IMR-90 (cell line): ENCODE measurements at regions not wholly inside any gene's neighbourhood (a gene's known extent, or its start where the extent isn't known, plus 50 kb on each side); places are given as distances from the start of the nearest gene placed in this dataset.

Experiments
- ATAC-seq: fragments of 200-7000 bp; cut with Tn5 transposase; 2 replicates; pipeline ENCODE4 v1.9.1; 2020; ENCODE audit warnings: low read depth, mild to moderate bottlenecking, moderate library complexity
- BruUV-seq: library from RNA; stranded (reverse); fragments of 400-500 nt; replicated peaks from 2 replicates; lab custom pipeline; 2021; lab: Mats Ljungman, UMichigan
- CTCF ChIA-PET: fragments of 300-600 bp; formaldehyde crosslinking; extraction: SDS; loops from one replicate; lab custom pipeline; 2021; ENCODE audit warnings: antibody characterized with exemption; lab: Yijun Ruan, JAX
- POLR2A ChIA-PET: fragments of 300-600 bp; sonication (Branson Sonifier 250); formaldehyde crosslinking; loops from one replicate; lab custom pipeline; 2022; ENCODE audit warnings: antibody characterized with exemption; ENCODE audit not compliant: unreplicated experiment; lab: Charles Lee
- DNase-seq: peaks from one replicate; pipeline ENCODE4 v3.0.0; 2013
- H2AFZ ChIP-seq: replicated peaks from 2 replicates; pipeline ENCODE3; 2013; ENCODE audit warnings: low read length, mild to moderate bottlenecking; ENCODE audit not compliant: poor library complexity
- H2AK5ac ChIP-seq: 2 replicates; pipeline ENCODE4 v1.6.1; 2013; ENCODE audit warnings: low read depth, low read length, inconsistent platforms
- H2AK9ac ChIP-seq: replicated peaks from 2 replicates; pipeline ENCODE3; 2013; ENCODE audit warnings: mild to moderate bottlenecking, low read depth, low read length, moderate library complexity; ENCODE audit not compliant: poor library complexity
- H2BK120ac ChIP-seq: 2 replicates; pipeline ENCODE4 v1.6.1; 2013; ENCODE audit warnings: low read depth, low read length, inconsistent platforms
- H2BK15ac ChIP-seq: 3 replicates; pipeline ENCODE4 v1.6.1; 2013; ENCODE audit warnings: low read depth, low read length, inconsistent platforms
- H2BK20ac ChIP-seq: 2 replicates; pipeline ENCODE4 v1.6.1; 2013; ENCODE audit warnings: low read depth, mild to moderate bottlenecking, inconsistent platforms, low read length, moderate library complexity
- H2BK5ac ChIP-seq: 2 replicates; pipeline ENCODE4 v1.6.1; 2013; ENCODE audit warnings: mild to moderate bottlenecking, low read depth, low read length, inconsistent platforms; ENCODE audit not compliant: poor library complexity, severe bottlenecking
- H3K14ac ChIP-seq: replicated peaks from 2 replicates; pipeline ENCODE4 v1.6.1; 2013; ENCODE audit warnings: low read depth, low read length, inconsistent platforms
- H3K18ac ChIP-seq: 2 replicates; pipeline ENCODE4 v1.6.1; 2013; ENCODE audit warnings: low read depth, low read length, control low read depth
- H3K23ac ChIP-seq: 2 replicates; pipeline ENCODE4 v1.6.1; 2013; ENCODE audit warnings: low read depth, low read length, inconsistent platforms
- H3K27ac ChIP-seq: 2 replicates; pipeline ENCODE4 v1.5.1; 2013; ENCODE audit warnings: mild to moderate bottlenecking, control low read depth, low read length; ENCODE audit not compliant: insufficient read depth
- H3K27me3 ChIP-seq: 2 replicates; pipeline ENCODE4 v1.6.1; 2013; ENCODE audit warnings: low read length; ENCODE audit not compliant: control insufficient read depth, insufficient read depth
- H3K36me3 ChIP-seq: 2 replicates; pipeline ENCODE4 v1.6.1; 2013; ENCODE audit warnings: low read length, mixed read lengths; ENCODE audit not compliant: control insufficient read depth, insufficient read depth
- H3K4ac ChIP-seq: 2 replicates; pipeline ENCODE4 v1.6.1; 2013; ENCODE audit warnings: low read depth, low read length, inconsistent platforms
- H3K4me1 ChIP-seq: 2 replicates; pipeline ENCODE4 v1.6.1; 2013; ENCODE audit warnings: low read length, mixed read lengths; ENCODE audit not compliant: control insufficient read depth, insufficient read depth
- H3K4me2 ChIP-seq: 2 replicates; pipeline ENCODE4 v1.6.1; 2013; ENCODE audit warnings: low read depth, mild to moderate bottlenecking, control low read depth, low read length, moderate library complexity
- H3K4me3 ChIP-seq: 2 replicates; pipeline ENCODE4 v1.5.1; 2013; ENCODE audit warnings: low read depth, mild to moderate bottlenecking, control low read depth, low read length, moderate library complexity; ENCODE audit not compliant: insufficient read depth
- H3K56ac ChIP-seq: 2 replicates; pipeline ENCODE4 v1.6.1; 2013; ENCODE audit warnings: low read length, inconsistent platforms; ENCODE audit not compliant: insufficient read depth; ENCODE audit errors: extremely low read depth
- H3K79me1 ChIP-seq, 2 experiments: 2 replicates each; pipeline ENCODE4 v1.6.1; 2013; ENCODE audit warnings: low read length in 2 of 2, inconsistent platforms in 1 of 2, low read depth in 1 of 2
- H3K9ac ChIP-seq: 2 replicates; pipeline ENCODE4 v1.6.1; 2013; ENCODE audit warnings: low read depth, low read length, control low read depth
- H3K9me1 ChIP-seq: 2 replicates; pipeline ENCODE4 v1.6.1; 2013; ENCODE audit warnings: low read length, inconsistent platforms; ENCODE audit not compliant: insufficient read depth
- H3K9me3 ChIP-seq: 2 replicates; pipeline ENCODE4 v1.6.1; 2013; ENCODE audit warnings: low read length; ENCODE audit not compliant: control insufficient read depth, insufficient read depth
- H4K20me1 ChIP-seq: 2 replicates; pipeline ENCODE4 v1.6.1; 2013; ENCODE audit warnings: low read length, inconsistent platforms; ENCODE audit not compliant: insufficient read depth
- H4K5ac ChIP-seq: 2 replicates; pipeline ENCODE4 v1.6.1; 2013; ENCODE audit warnings: mild to moderate bottlenecking, low read depth, low read length, control low read depth
- H4K8ac ChIP-seq, 2 experiments: 2 replicates each; pipeline ENCODE4 v1.6.1; 2013; ENCODE audit warnings: low read depth in 2 of 2, low read length in 2 of 2, control low read depth in 1 of 2, inconsistent platforms in 1 of 2
- H4K91ac ChIP-seq: 2 replicates; pipeline ENCODE4 v1.6.1; 2013; ENCODE audit warnings: low read depth, low read length, inconsistent platforms; ENCODE audit not compliant: insufficient read depth
- BHLHE40 ChIP-seq: fragments of 150-350 bp; IDR thresholded peaks from 2 replicates; pipeline ENCODE4 v1.6.1; 2016; ENCODE audit warnings: mild to moderate bottlenecking, low read depth, low read length
- ELK1 ChIP-seq: fragments of 150-350 bp; IDR thresholded peaks from 2 replicates; pipeline ENCODE4 v1.6.1; 2016; ENCODE audit warnings: low read depth, mild to moderate bottlenecking, low read length, moderate library complexity, borderline replicate concordance
- FOS ChIP-seq: fragments of 150-350 bp; IDR thresholded peaks from 2 replicates; pipeline ENCODE4 v1.6.1; 2016; ENCODE audit warnings: low read depth, low read length
- MAFK ChIP-seq: IDR thresholded peaks from 2 replicates; pipeline ENCODE4 v1.6.1; 2012; ENCODE audit warnings: low read depth, low read length, improper control_type of control experiment
- MAZ ChIP-seq: IDR thresholded peaks from 2 replicates; pipeline ENCODE4 v1.6.1; 2012; ENCODE audit warnings: low read depth, mild to moderate bottlenecking, low read length, improper control_type of control experiment, moderate library complexity, borderline replicate concordance
- NFE2L2 ChIP-seq: fragments of 150-350 bp; IDR thresholded peaks from 2 replicates; pipeline ENCODE4 v1.6.1; 2016; ENCODE audit warnings: low read depth, mild to moderate bottlenecking, low read length
- RAD21 ChIP-seq: IDR thresholded peaks from 2 replicates; pipeline ENCODE4 v1.6.1; 2012; ENCODE audit warnings: low read length, improper control_type of control experiment
- SMC3 ChIP-seq: fragments of 150-350 bp; IDR thresholded peaks from 2 replicates; pipeline ENCODE4 v1.6.1; 2016; ENCODE audit warnings: low read depth, mild to moderate bottlenecking, antibody characterized with exemption, low read length, moderate library complexity
- WGBS, 2 experiments: methylation state at CpG; one replicate each; pipeline versions ENCODE4 v1.1.5 to v1.1.7; 2013; ENCODE audit warnings: missing lambda C conversion rate in 2 of 2; ENCODE audit not compliant: insufficient read length in 1 of 2; ENCODE audit errors: extremely low coverage in 2 of 2; 5-methylcytosine and 5-hydroxymethylcytosine counted together
- dilution Hi-C: fragments of 300-500 bp; cut with HindIII; formaldehyde crosslinking; loops from one replicate; pipeline ENCODE4 v1.14.3; 2018; ENCODE audit warnings: low sequenced_read_pairs; ENCODE audit not compliant: unreplicated experiment
- in situ Hi-C: fragments of 300-500 bp; cut with MboI; formaldehyde crosslinking; loops from 3 replicates; pipeline ENCODE4 v1.14.3; 2019; ENCODE audit warnings: low sequenced_read_pairs, inconsistent platforms, mixed read lengths
- intact Hi-C: fragments of 100-400 bp; cut with micrococcal nuclease; formaldehyde crosslinking; loops from 2 replicates; pipeline ENCODE4 v1.10.0; 2022

DNA sequence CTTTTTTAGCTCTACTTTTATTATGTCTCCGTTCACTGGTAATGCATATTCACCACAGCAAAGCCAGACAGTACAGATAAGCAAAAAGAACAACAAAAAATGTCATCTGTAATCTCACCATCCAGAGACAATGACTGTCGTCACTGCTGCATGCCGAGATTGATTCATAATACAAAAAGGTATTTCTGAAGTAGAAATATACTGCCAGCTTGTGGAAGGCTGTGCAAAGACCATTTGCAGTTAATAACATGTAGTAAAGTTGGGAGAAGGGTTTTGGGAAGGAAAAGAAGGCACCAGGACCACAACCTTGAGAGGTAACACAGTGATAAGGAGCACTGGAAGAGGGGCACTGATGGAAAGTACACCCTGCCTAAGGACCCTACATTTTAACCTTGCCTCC is 223.0 kb upstream of the ZIC3 start:
- dilution Hi-C loops, result no loop called here

More for the DNA sequence above, 223.0 kb upstream of the ZIC3 start:
- H2BK20ac ChIP-seq, result no peak overlapping the region
- no peak for DNase-seq
- H3K27me3 ChIP-seq, result no peaks in the 10 kb centered on the region
- no peak overlapping the region for H3K4me2 ChIP-seq
- no peak overlapping the region for H4K91ac ChIP-seq
- no peaks in the 10 kb centered on the region for H3K9me1 ChIP-seq
- no peak overlapping the region for H2BK120ac ChIP-seq
- no peak overlapping the region for H2BK15ac ChIP-seq
- H4K20me1 ChIP-seq, result no peaks in the 10 kb centered on the region
- H3K9ac ChIP-seq, result no peak overlapping the region
- H3K36me3 ChIP-seq, result no peaks in the 10 kb centered on the region
- no peaks in the 10 kb centered on the region for H3K9me3 ChIP-seq
- H3K18ac ChIP-seq, result no peak overlapping the region
- no CpG with 5 or more reads among the region's 3 CpGs for WGBS, 2 experiments
- no peak overlapping the region for H3K23ac ChIP-seq
- no peak overlapping the region for H3K4ac ChIP-seq
- CTCF ChIA-PET, result no interaction called here
- no peak overlapping the region for H2BK5ac ChIP-seq
- TF ChIP-seq NFE2L2, result no peak
- TF ChIP-seq BHLHE40, result no peak
- no peak for TF ChIP-seq FOS
- no peak for TF ChIP-seq MAZ
- TF ChIP-seq MAFK, result no peak
- no peak for TF ChIP-seq RAD21
- no peak for TF ChIP-seq ELK1
- TF ChIP-seq SMC3, result no peak
- H2AK9ac ChIP-seq, result no peak overlapping the region
- H2AK5ac ChIP-seq, result no peak overlapping the region
- no peak overlapping the region for H4K8ac ChIP-seq
- no peak overlapping the region for H2AFZ ChIP-seq
- in situ Hi-C loops, result no loop called here
- BruUV-seq, result no TSS peak
- no peak overlapping the region for H3K4me3 ChIP-seq
- H3K4me1 ChIP-seq, result no peaks in the 10 kb centered on the region
- ATAC-seq, result no peak
- H3K79me1 ChIP-seq, result no peaks in the 10 kb centered on the region
- H3K56ac ChIP-seq, result no peak overlapping the region
- intact Hi-C loops, result no loop called here
- no peak overlapping the region for H3K14ac ChIP-seq
- H4K5ac ChIP-seq, result no peak overlapping the region
- H3K27ac ChIP-seq, result no peak overlapping the region
- POLR2A ChIA-PET, result no interaction called here
